Loucy (cell line): ENCODE measurements at regions not wholly inside any gene's neighbourhood (a gene's known extent, or its start where the extent isn't known, plus 50 kb on each side); places are given as distances from the start of the nearest gene placed in this dataset.
"Not testable (repeated sequence)": the region's sequence is repeated elsewhere in the genome, so short reads cannot be mapped to it uniquely, and the experiment has no call there.

ENCODE experiments used
- H2AFZ ChIP-seq: fragments of 200-600 bp; sonication (generic); 2 replicates; pipeline ENCODE4 v1.6.0; 2016; ENCODE audit warnings: antibody characterized with exemption, mild to moderate bottlenecking, low read length, moderate library complexity
- H3F3A ChIP-seq: fragments of 200-600 bp; 2 replicates; pipeline ENCODE4 v1.6.0; 2016; ENCODE audit warnings: antibody characterized with exemption, low read depth, mild to moderate bottlenecking
- H3K27me3 ChIP-seq: fragments of 200-600 bp; sonication (generic); 2 replicates; pipeline ENCODE4 v1.6.1; 2014; ENCODE audit warnings: low read length, mild to moderate bottlenecking; ENCODE audit not compliant: insufficient read depth, poor library complexity, severe bottlenecking
- H3K36me3 ChIP-seq: fragments of 200-600 bp; sonication (generic); 2 replicates; pipeline ENCODE4 v1.6.1; 2016; ENCODE audit warnings: low read length; ENCODE audit not compliant: insufficient read depth
- H3K4me1 ChIP-seq: fragments of 200-600 bp; sonication (generic); 2 replicates; pipeline ENCODE4 v1.5.1; 2014; ENCODE audit warnings: low read length, mild to moderate bottlenecking; ENCODE audit not compliant: insufficient read depth, poor library complexity, severe bottlenecking
- H3K4me2 ChIP-seq: fragments of 200-600 bp; sonication (generic); 2 replicates; pipeline ENCODE4 v1.6.0; 2014; ENCODE audit warnings: antibody characterized with exemption, low read length, low read depth, mild to moderate bottlenecking; ENCODE audit not compliant: poor library complexity, severe bottlenecking
- H3K4me3 ChIP-seq: fragments of 200-600 bp; sonication (generic); 2 replicates; pipeline ENCODE4 v1.5.1; 2014; ENCODE audit warnings: low read length, mild to moderate bottlenecking, mixed read lengths; ENCODE audit not compliant: poor library complexity, severe bottlenecking
- H3K79me2 ChIP-seq: fragments of 200-600 bp; sonication (generic); 2 replicates; pipeline ENCODE4 v1.6.1; 2014; ENCODE audit warnings: low read length; ENCODE audit not compliant: insufficient read depth
- H3K9ac ChIP-seq: fragments of 200-600 bp; sonication (generic); 2 replicates; pipeline ENCODE4 v1.6.0; 2014; ENCODE audit warnings: mild to moderate bottlenecking, low read depth, low read length, moderate library complexity; ENCODE audit not compliant: poor library complexity, severe bottlenecking
- H3K9me2 ChIP-seq: fragments of 200-600 bp; sonication (generic); replicated peaks from 2 replicates; pipeline ENCODE4 v1.6.1; 2016; ENCODE audit warnings: low read depth, low read length, mixed read lengths
- H3K9me3 ChIP-seq: fragments of 200-600 bp; sonication (generic); 2 replicates; pipeline ENCODE4 v1.6.1; 2014; ENCODE audit warnings: mild to moderate bottlenecking, antibody characterized with exemption, low read length, low read depth; ENCODE audit not compliant: insufficient read depth
- H4K20me1 ChIP-seq: fragments of 200-600 bp; sonication (generic); 2 replicates; pipeline ENCODE4 v1.6.0; 2014; ENCODE audit warnings: antibody characterized with exemption, low read length, mild to moderate bottlenecking; ENCODE audit not compliant: insufficient read depth, poor library complexity, severe bottlenecking
- EZH2phosphoT487 ChIP-seq: fragments of 200-600 bp; IDR thresholded peaks from 2 replicates; pipeline ENCODE4 v1.6.1; 2018; ENCODE audit warnings: antibody characterized with exemption, mild to moderate bottlenecking, moderate library complexity, borderline replicate concordance
- TF ChIP-seq, protein P1 (sequence below): fragments of 200-600 bp; sonication (generic); conservative IDR thresholded peaks from 2 replicates; pipeline ENCODE4 v1.5.1; 2014; ENCODE audit warnings: mild to moderate bottlenecking, antibody characterized with exemption, low read length

DNA sequence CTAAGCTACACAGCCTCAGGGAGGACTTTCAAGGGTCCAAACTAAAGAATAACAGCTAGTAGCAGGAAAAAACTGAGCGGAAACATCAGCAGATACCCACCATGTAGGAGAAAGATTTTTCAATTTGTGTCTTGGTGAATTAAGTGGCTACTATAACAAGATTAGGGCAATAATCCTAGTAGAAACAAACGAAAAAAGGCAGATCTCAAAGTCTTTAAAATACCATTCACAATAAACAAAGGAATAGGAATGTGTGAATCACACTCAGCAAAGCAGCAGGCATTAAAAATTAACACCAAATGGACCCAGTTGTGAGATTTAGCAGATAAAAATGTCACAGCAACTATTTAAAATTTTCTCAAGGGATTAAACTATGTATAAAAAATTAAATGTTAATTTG is 761.2 kb downstream of the TENT5A start:
- no peaks in the 10 kb centered on the region for H3K9me3 ChIP-seq
- H4K20me1 ChIP-seq = no peaks in the 10 kb centered on the region
- no peak overlapping the region for H2AFZ ChIP-seq
- H3K9ac ChIP-seq = no peak overlapping the region
- H3K79me2 ChIP-seq = no peaks in the 10 kb centered on the region
- H3K27me3 ChIP-seq = no peaks in the 10 kb centered on the region
- H3K36me3 ChIP-seq = no peaks in the 10 kb centered on the region
- H3F3A ChIP-seq = no peaks in the 10 kb centered on the region
- H3K4me3 ChIP-seq = no peak overlapping the region
- TF ChIP-seq, protein P1, sequence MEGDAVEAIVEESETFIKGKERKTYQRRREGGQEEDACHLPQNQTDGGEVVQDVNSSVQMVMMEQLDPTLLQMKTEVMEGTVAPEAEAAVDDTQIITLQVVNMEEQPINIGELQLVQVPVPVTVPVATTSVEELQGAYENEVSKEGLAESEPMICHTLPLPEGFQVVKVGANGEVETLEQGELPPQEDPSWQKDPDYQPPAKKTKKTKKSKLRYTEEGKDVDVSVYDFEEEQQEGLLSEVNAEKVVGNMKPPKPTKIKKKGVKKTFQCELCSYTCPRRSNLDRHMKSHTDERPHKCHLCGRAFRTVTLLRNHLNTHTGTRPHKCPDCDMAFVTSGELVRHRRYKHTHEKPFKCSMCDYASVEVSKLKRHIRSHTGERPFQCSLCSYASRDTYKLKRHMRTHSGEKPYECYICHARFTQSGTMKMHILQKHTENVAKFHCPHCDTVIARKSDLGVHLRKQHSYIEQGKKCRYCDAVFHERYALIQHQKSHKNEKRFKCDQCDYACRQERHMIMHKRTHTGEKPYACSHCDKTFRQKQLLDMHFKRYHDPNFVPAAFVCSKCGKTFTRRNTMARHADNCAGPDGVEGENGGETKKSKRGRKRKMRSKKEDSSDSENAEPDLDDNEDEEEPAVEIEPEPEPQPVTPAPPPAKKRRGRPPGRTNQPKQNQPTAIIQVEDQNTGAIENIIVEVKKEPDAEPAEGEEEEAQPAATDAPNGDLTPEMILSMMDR = no peak
- no peak for TF ChIP-seq EZH2phosphoT487
- H3K4me2 ChIP-seq = no peak overlapping the region
- peaks cover 8% of the 10 kb centered on the region for H3K4me1 ChIP-seq
- no peaks in the 10 kb centered on the region for H3K9me2 ChIP-seq

DNA sequence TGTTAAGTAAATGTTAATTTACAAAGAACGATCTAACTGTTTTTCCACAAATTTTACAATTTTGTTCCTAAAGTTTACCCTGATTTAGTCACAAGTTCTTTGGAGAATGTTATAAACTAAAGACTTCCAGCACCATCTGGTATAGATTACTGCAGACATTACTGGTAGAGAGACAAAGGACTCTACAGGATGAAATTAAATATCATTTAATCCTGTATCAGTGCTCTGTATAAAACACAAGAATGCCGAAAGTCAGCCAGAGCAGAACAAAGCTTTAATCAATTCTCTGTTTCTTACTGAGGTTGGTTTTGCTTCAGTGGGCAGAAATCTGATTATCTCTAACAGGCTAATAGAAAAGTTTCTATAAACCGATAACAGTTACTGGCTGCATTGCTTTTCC is 763.6 kb downstream of the TENT5A start:
- Histone ChIP-seq H3K9me2 (no peaks in the 10 kb centered on the region), H3K27me3 (no peaks in the 10 kb centered on the region), H3K4me1 (peaks cover 8% of the 10 kb centered on the region), H3K4me3 (no peak overlapping the region), H3K79me2 (no peaks in the 10 kb centered on the region), H3K4me2 (no peak overlapping the region), H3F3A (no peaks in the 10 kb centered on the region), H2AFZ (no peak overlapping the region), H3K9ac (no peak overlapping the region), H3K9me3 (no peaks in the 10 kb centered on the region), H4K20me1 (no peaks in the 10 kb centered on the region), H3K36me3 (no peaks in the 10 kb centered on the region)
- TF ChIP-seq EZH2phosphoT487 = no peak
- TF ChIP-seq, protein P1 = no peak

DNA sequence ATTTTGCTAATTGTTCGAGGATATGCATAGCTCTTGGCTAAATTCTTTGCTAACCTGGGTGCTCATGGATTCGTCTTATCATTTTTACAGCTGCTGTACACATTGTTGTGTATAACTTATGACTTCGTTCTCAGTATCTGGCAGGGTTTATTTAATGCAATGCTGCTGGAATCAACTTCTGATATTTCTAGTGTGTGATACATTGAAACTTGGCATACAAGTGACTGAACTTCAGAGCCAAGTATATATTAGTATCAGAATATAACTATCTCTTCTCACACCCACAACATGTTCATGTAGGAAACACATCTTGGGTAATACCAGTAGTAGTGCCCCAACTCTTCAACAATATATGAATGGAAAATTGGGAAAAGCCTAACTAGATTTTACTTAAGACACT is 764.2 kb downstream of the TENT5A start:
- Histone ChIP-seq H3K4me3 (no peak overlapping the region), H3K36me3 (no peaks in the 10 kb centered on the region)
- no peak for TF ChIP-seq EZH2phosphoT487
- TF ChIP-seq, protein P1 = no peak

DNA sequence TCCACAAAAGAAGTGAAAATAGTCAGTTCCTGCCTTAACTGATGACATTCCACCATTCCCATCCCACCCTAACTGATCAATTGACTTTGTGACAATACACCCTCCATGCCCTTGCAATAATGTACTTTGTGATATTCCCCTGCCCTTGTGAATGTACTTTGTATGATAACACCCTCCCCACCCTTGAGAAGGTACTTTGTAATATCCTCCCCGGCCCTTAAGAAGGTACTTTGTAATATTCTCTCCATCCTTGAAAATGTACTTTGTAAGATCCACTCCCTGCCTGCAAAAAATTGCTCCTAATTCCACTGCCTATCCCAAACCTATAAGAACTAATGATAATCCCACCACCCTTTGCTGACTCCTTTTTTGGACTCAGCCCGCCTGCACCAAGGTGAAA is 771.3 kb downstream of the TENT5A start:
- not testable (repeated sequence) for H3F3A ChIP-seq, H4K20me1 ChIP-seq, H3K4me3 ChIP-seq, H3K9ac ChIP-seq, H3K36me3 ChIP-seq, H3K27me3 ChIP-seq, H3K79me2 ChIP-seq, H3K9me2 ChIP-seq, H2AFZ ChIP-seq, H3K4me1 ChIP-seq, H3K4me2 ChIP-seq, H3K9me3 ChIP-seq

More for the DNA sequence above, 764.2 kb downstream of the TENT5A start:
- Histone ChIP-seq H3K4me1 (peaks cover 8% of the 10 kb centered on the region), H3K9me3 (no peaks in the 10 kb centered on the region), H4K20me1 (no peaks in the 10 kb centered on the region), H3K9me2 (no peaks in the 10 kb centered on the region), H3F3A (no peaks in the 10 kb centered on the region), H3K27me3 (no peaks in the 10 kb centered on the region), H3K79me2 (no peaks in the 10 kb centered on the region), H3K9ac (no peak overlapping the region), H3K4me2 (no peak overlapping the region), H2AFZ (no peak overlapping the region)
